ENCODE measurements at regions not wholly inside any gene's neighbourhood (a gene's known extent, or its start where the extent isn't known, plus 50 kb on each side); places are given as distances from the start of the nearest gene placed in this dataset.

- no peak for DNase-seq (ENCODE audit: low read depth)
Observed at GRCh38 chr20:52921340-52921739, 50.8 kb upstream of the TSHZ2 start.

DNA sequence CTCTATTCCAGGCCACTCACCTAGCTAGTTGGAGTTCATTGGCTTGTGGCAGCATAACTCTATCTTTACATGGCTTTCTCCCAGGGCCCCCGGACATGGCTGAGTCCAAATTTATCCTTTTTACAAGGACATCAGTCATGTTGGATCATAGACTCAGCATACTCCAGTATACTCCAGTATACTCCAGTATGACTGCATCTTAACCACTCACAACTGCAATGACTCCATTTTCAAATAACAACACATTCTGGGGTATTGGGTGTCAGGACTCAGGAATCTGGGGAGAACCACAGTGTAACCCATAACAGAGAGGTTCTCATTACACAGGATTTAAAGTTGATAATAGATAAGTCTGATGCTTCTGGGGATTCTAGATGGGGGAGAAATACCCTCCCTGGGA lies 53.8 kb upstream of the TSHZ2 start:
- no peak for DNase-seq (ENCODE audit: low read depth)

DNA sequence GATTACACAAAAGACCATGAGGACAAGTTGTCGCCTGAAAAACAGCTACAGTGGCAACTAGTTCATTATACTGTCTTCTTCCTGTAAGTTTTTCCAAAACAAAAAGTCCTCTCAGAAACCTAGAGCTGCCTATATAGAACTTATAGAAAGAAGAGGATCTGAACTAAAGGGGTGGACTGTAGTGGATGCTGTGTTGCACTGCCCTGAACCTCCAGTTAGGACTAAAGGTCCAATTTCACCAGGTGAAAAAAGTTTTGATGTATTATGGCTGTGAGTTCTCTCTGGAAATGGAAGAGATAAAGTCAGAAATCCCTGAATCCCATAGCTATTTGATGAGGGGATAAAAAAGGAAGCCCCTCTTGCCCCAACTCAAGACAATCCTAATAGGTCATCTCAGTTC lies 56.6 kb upstream of the TSHZ2 start:
- DNase-seq (ENCODE audit: low read depth): no peak

DNA sequence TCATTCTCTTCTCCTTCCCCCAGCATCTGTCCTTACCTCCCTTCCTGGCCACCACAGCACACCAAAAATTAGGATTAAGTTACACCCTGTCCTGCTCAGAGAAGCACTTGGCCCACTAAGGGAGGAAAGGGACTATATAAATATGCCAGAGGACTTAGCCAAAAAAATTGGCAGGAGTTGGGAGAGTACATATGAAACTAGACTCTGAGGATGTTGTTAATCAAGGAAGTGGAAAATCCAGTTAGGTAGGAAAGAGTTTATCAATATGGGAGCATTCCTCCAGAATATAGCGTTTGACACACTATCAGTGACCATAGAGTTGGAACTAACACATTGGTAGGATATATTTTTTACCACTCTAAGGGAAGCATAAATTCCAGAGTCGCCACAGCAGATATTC lies 57.3 kb upstream of the TSHZ2 start:
- no peak for DNase-seq (ENCODE audit: low read depth)

- DNase-seq (ENCODE audit: low read depth): no peak
Observed at GRCh38 chr20:52913650-52914387, 58.3 kb upstream of the TSHZ2 start.

DNA sequence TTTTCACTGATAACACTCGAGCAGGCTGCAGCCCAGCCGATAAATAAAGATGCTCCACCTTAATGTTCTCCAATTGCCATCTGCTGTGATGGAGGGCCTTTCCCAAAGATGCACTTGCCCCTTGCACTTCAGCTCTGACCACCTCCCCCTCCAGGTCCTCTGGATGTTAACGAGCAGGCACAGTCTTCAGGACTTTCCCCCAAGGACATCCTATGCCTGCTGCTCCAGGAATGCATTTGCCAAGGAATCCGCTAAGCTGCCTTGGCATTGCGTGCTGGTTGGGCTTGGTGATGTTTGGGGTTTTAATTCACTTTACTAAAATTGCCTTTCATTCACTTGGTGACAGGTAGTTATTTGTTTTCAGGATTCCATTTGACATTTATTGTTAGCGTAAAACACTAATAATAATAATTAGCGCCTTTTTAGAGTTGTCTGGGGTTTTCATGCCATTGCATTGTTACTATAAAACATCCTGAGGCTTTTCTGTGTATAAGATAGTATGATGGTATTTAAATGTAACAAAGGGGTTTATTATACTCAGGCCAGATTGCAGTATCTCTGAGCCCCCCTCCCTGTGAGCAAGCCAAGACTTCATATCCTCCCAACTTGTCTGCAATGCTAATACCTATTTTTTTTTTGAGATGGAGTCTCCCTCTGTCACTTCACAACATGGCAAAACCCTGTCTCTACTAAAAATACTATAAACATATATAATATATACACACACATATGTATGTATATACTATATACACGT lies 66.7 kb upstream of the TSHZ2 start:
- DNase-seq (ENCODE audit: low read depth): no peak

- no peak for DNase-seq (ENCODE audit: low read depth)
Observed at GRCh38 chr20:52904837-52905236, 67.3 kb upstream of the TSHZ2 start.

DNA sequence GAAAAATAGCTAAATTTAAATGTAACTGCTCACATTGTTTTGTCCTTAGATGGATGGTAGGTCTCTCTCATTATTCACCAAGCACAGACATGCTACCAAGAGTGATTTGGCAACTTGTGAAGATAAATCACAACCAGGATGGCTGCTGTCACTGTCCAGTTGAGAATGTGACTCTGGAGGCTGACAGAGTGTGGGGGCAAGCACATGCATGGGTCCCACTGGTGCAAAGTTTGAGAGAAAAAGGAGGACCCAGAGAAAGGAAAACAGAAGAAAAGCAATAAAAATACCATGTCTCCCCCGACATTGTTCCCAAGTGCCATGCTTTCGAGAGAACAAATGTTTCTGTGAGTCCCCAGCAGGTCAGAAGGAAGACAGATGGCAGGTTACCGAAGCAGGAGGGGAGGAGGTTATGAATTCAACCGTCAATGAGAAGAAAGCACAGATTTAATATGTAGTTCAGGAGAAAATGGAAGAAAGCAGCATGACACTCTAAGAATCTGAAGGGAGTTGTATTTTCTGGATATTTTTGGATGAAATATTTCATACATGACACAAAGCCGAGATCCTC lies 73.0 kb upstream of the TSHZ2 start:
- no peak for DNase-seq (ENCODE audit: low read depth)

GRCh38 chr20:52896348-52896747 lies 75.8 kb upstream of the TSHZ2 start:
- DNase-seq (ENCODE audit: low read depth): no peak

GRCh38 chr20:52895701-52896100 lies 76.5 kb upstream of the TSHZ2 start:
- no peak for DNase-seq (ENCODE audit: low read depth)

GRCh38 chr20:52895235-52895634 lies 76.9 kb upstream of the TSHZ2 start:
- DNase-seq (ENCODE audit: low read depth): no peak

GRCh38 chr20:52893498-52893897 lies 78.7 kb upstream of the TSHZ2 start:
- no peak for DNase-seq (ENCODE audit: low read depth)

DNA sequence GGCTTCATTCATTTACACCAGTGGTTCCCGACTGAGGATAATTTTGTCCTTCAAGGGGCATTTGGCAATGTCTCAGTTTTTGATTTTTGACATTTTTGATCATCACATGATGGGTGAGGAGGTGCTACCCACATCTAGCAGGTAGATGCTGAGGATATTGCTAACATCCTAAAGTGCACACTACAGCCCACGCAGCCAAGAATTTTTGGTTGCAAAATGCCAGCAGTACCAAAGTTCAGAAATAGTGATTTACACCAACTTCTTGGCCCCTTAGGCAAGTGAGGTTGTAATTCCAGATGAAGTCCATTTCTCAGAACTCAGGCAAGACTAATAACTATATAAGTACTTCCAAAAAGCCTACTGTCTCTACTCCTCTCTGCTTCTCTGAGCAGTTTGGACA lies 80.1 kb upstream of the TSHZ2 start:
- no peak for DNase-seq (ENCODE audit: low read depth)

- DNase-seq (ENCODE audit: low read depth): no peak
Observed at GRCh38 chr20:52890130-52890529, 82.0 kb upstream of the TSHZ2 start.

DNA sequence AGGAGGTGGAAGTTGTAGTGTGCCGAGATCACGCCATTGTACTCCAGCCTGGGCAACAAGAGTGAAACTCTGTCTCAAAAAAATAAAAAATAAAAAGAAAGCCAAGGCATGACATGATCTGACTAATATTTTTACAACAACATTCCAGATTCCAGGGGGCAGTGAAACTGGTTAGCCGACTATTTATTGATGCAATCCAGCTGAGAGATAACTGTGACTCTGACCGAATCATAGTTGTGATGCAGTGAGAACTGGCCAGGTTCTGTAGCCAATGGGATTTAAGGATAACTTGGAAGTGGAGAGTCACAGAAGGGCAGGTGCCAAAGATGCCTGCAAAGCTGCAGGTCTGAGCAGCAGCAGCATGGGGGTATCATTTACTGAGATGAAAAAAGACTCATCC lies 82.9 kb upstream of the TSHZ2 start:
- DNase-seq (ENCODE audit: low read depth): no peak

DNA sequence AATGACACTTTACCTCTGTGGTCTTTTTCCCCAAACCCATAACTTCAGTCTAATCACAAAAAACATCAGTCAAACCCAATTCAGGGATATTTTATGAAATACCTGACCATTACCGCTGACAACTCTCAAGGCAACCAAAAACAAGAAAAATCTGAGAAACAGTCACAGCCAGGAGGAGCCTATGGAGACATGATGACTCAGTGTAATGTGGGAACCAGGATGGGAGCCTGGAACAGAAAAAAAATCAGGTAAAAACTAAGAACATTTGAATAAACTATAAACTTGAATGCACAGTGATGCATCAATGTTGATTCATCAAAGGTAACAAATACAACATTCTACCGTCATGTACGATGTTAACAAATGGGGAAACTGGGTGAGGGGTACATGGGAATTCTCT lies 84.1 kb upstream of the TSHZ2 start:
- no peak for DNase-seq (ENCODE audit: low read depth)

DNA sequence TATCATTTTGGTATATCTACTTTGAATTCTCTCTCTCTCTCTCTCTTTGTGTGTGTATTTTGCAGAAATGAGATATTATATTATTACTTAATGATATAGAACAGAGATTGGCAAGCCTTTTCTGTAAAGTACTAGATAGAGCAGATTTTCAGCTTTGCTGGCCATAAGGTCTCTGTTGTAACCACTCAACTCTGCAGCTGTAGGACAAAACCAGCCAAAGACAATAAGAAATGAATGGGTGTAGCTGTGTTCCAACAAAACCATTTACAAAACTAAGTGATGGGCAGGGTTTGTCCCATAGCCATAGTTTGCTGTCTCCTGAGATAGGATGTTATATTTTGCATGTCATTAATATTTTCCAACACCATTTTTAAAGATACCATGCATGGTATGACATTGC lies 91.2 kb upstream of the TSHZ2 start:
- DNase-seq (ENCODE audit: low read depth): no peak

- no peak for DNase-seq (ENCODE audit: low read depth)
Observed at GRCh38 chr20:52880259-52880658, 91.9 kb upstream of the TSHZ2 start.

DNA sequence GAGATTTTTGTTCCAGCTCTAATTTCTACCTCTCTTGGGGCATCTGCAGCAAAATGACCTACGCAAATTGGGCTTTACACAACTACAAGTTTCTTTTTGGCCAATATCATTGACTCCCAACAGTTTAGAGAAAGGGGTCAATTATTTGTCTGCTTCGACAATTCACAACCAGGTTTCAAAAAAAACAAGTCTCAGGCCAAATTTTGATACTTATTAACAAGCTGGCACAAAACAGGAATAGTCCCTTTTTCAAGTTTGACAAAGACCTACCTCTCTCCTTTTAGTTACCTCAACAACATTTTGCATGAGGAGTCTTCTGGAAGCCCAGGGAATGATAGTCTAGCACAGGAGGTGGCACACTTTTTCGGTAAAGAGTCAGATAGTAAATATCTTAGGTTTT lies 97.9 kb upstream of the TSHZ2 start:
- no peak for DNase-seq (ENCODE audit: low read depth)

DNA sequence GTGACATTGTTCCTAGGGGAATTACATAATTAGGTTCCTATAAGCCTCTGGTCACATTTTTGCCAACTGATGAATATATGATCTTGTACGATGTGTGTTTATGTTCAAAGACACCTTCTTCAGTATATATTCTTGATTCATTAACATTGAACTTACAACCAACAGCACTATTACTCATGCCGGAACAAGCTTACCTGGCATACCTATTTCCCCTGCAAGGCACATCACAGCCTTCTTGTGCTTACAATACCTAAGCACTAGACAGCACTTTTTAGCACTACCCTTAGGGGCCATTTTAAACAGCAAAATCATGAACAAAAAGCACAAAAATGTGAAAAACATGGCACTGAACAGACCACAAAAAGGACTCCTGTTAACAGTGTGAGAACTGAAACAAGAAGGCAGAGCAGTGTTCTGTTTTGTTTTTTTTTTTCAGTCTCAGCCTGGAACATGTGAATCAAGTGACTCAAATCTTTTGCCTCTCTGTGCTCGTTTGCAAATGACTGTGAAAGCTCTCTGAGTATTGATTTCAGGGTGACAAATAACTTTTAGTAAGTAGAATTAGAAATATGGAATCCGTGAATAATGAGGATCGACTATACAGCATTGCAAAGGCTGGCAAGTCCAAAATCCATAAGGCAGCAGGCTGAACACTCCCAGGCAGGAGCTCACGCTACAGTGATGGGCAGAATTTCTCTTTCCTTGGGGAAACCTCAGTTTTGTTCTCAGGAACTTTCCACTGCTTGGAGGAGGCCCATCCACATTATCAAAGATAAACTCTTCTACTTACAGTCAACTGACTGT lies 102.3 kb upstream of the TSHZ2 start:
- DNase-seq (ENCODE audit: low read depth): no peak

DNA sequence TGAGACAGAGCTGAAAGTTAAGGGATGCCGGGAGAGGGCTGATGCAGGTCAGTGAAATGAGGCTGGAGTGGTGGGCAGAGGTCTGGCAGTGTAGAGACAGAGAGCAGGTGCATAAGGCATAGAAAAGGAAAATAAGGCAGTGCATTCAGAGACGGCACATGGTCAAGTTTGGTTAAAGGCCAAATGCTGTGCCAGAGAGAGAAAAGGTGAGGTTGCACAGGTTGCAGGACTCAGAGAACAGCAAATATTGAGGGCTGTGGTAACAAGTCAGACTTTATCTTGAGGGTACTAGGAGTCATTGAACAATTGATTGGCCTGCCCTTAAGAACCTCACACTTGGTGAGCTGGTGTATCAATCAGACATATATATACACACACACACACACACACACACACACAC lies 102.9 kb upstream of the TSHZ2 start:
- no peak for DNase-seq (ENCODE audit: low read depth)

GRCh38 chr20:52867305-52867704 lies 104.9 kb upstream of the TSHZ2 start:
- DNase-seq (ENCODE audit: low read depth): no peak

All from stimulated activated CD8-positive, alpha-beta memory T cell treated with anti-CD3 and anti-CD28 coated beads, Interleukin-12 subunit alpha, Interleukin-12 subunit beta, amount 100 ng/mL, for 1 hour (primary cell).